GM21619 (cell line): ENCODE measurements at regions not wholly inside any gene's neighbourhood (a gene's known extent, or its start where the extent isn't known, plus 50 kb on each side); places are given as distances from the start of the nearest gene placed in this dataset.

Experiments used
- ATAC-seq: cut with Tn5 transposase; IDR thresholded peaks from one replicate; pipeline ENCODE4 v1.9.1; 2021; ENCODE audit not compliant: unreplicated experiment

GRCh38 chr3:117539729-117540128 is 830.1 kb downstream of the TUSC7 start:
- ATAC-seq: no peak

- no peak for ATAC-seq
Measured at GRCh38 chr3:117540597-117540996, 831.0 kb downstream of the TUSC7 start.

- ATAC-seq: no peak
Measured at GRCh38 chr3:117541721-117542120, 832.1 kb downstream of the TUSC7 start.

- no peak for ATAC-seq
Measured at GRCh38 chr3:117543521-117543920, 833.9 kb downstream of the TUSC7 start.

- no peak for ATAC-seq
Measured at GRCh38 chr3:117545484-117545883, 835.9 kb downstream of the TUSC7 start.

GRCh38 chr3:117547956-117548550 is 838.5 kb downstream of the TUSC7 start:
- no peak for ATAC-seq

- no peak for ATAC-seq
Measured at GRCh38 chr3:117548600-117548999, 839.0 kb downstream of the TUSC7 start.

- ATAC-seq: no peak
Measured at GRCh38 chr3:117549716-117550115, 840.1 kb downstream of the TUSC7 start.

- ATAC-seq: no peak
Measured at GRCh38 chr3:117550766-117551165, 841.2 kb downstream of the TUSC7 start.

- ATAC-seq: peak; percentile 97
Measured at GRCh38 chr3:117553461-117553860, 843.9 kb downstream of the TUSC7 start.

GRCh38 chr3:117556646-117557407 is 847.2 kb downstream of the TUSC7 start:
- ATAC-seq: no peak

GRCh38 chr3:117557464-117558090 is 848.0 kb downstream of the TUSC7 start:
- ATAC-seq: no peak

GRCh38 chr3:117558681-117559080 is 849.1 kb downstream of the TUSC7 start:
- ATAC-seq: no peak

GRCh38 chr3:117562000-117562399 is 852.4 kb downstream of the TUSC7 start:
- ATAC-seq: no peak

GRCh38 chr3:117563063-117563462 is 853.5 kb downstream of the TUSC7 start:
- ATAC-seq: no peak

- no peak for ATAC-seq
Measured at GRCh38 chr3:117565777-117566176, 856.2 kb downstream of the TUSC7 start.

- ATAC-seq: no peak
Measured at GRCh38 chr3:117566926-117567325, 857.3 kb downstream of the TUSC7 start.

GRCh38 chr3:117567382-117567781 is 857.8 kb downstream of the TUSC7 start:
- no peak for ATAC-seq

- ATAC-seq: no peak
Measured at GRCh38 chr3:117567906-117568305, 858.3 kb downstream of the TUSC7 start.

- ATAC-seq: no peak
Measured at GRCh38 chr3:117572786-117573185, 863.2 kb downstream of the TUSC7 start.

- no peak for ATAC-seq
Measured at GRCh38 chr3:117580806-117581205, 871.2 kb downstream of the TUSC7 start.

GRCh38 chr3:117586161-117586560 is 876.6 kb downstream of the TUSC7 start:
- ATAC-seq: no peak
